ENCODE measurements at regions not wholly inside any gene's neighbourhood (a gene's known extent, or its start where the extent isn't known, plus 50 kb on each side); places are given as distances from the start of the nearest gene placed in this dataset.
"Not testable (repeated sequence)": the region's sequence is repeated elsewhere in the genome, so short reads cannot be mapped to it uniquely, and the experiment has no call there.

DNA sequence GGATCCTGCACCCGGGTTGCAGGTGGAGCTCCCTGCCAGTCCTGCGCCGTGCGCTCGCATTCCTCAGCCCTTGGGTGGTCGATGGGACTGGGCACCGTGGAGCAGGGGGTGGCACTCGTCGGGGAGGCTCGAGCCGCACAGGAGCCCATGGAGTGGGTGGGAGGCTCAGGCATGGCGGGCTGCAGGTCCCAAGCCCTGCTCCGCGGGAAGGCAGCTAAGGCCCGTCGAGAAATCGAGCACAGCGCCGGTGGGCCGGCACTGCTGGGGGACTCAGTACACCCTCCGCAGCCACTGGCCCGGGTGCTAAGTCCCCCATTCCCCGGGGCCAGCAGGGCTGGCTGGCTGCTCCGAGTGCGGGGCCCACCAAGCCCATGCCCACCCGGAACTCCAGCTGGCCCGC is 226.1 kb downstream of the FRK start:
- H4K20me1 ChIP-seq (replicated peaks; ENCODE audit: control insufficient read depth, insufficient read depth, low read length); H3K27ac ChIP-seq (ENCODE audit: extremely low read depth, low read depth, low read length); H3K9ac ChIP-seq (ENCODE audit: insufficient read depth in 1 of 2, low read depth in 2 of 2, low read length in 2 of 2); H2AFZ ChIP-seq (ENCODE audit: low read depth, low read length); FAIRE-seq; H3K27me3 ChIP-seq (ENCODE audit: control insufficient read depth in 2 of 2, insufficient read depth in 2 of 2, low read length in 2 of 2); in situ Hi-C loops (cut with MboI); H3K4me1 ChIP-seq (replicated peaks in 1 of 2; ENCODE audit: control insufficient read depth in 2 of 2, insufficient read depth in 2 of 2, low read length in 2 of 2); CTCF ChIA-PET (ENCODE audit: low intra/inter-chr PET ratio); ATAC-seq; BruUV-seq (replicated peaks); H3K36me3 ChIP-seq (ENCODE audit: control insufficient read depth, insufficient read depth, low read length); H3K9me1 ChIP-seq (ENCODE audit: control insufficient read depth, insufficient read depth, low read length); H3K4me2 ChIP-seq (ENCODE audit: insufficient read depth, low read length); intact Hi-C loops (cut with micrococcal nuclease); H3K9me3 ChIP-seq (replicated peaks; ENCODE audit: control insufficient read depth, insufficient read depth, low read depth, low read length); H3K4me3 ChIP-seq; DNase-seq (ENCODE audit: extremely low read depth in 1 of 4, low spot score in 3 of 4); H3K79me2 ChIP-seq (ENCODE audit: control insufficient read depth, insufficient read depth, low read length): not testable (repeated sequence)
- WGBS (ENCODE audit: insufficient coverage, low coverage, missing lambda C conversion rate): 13% methylated on average over 13 of the region's 27 CpGs
- POLR2A ChIA-PET: interaction anchor here (1.0 kb wide), 1 partner anchor 48 kb away, joined by 3 read pairs; no protein-coding TSS in a partner anchor

DNA sequence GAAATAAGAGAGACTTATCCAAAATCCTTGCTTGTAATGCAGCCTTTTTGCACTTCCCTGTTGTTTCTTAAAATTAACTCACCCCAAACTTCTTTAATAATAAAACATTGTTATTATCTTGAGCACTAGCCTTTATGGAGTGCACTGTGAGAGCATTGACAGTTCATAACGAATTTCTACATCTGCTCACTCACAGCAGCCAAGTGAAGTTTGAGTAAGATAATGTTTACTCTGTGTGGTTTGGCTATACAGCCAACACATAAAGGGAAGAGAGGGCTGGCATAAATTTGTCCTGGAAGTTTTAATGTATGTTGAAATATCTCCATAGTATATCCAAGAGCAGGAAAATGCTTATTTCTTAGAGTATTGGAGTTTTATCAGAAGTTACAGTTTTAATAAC is 227.9 kb downstream of the FRK start:
- no peaks in the 10 kb centered on the region for H3K4me1 ChIP-seq (replicated peaks in 1 of 2; ENCODE audit: control insufficient read depth in 2 of 2, insufficient read depth in 2 of 2, low read length in 2 of 2)
- H2AFZ ChIP-seq (ENCODE audit: low read depth, low read length): no peak overlapping the region
- H3K9me3 ChIP-seq (replicated peaks; ENCODE audit: control insufficient read depth, insufficient read depth, low read depth, low read length): no peaks in the 10 kb centered on the region
- no peaks in the 10 kb centered on the region for H3K9me1 ChIP-seq (ENCODE audit: control insufficient read depth, insufficient read depth, low read length)
- WGBS (ENCODE audit: insufficient coverage, low coverage, missing lambda C conversion rate): 0% methylated on average over 1 of the region's 1 CpG
- DNase-seq (ENCODE audit: extremely low read depth in 1 of 4, low spot score in 3 of 4) (no peak), ATAC-seq (no peak), FAIRE-seq (no peak)
- H3K36me3 ChIP-seq (ENCODE audit: control insufficient read depth, insufficient read depth, low read length): no peaks in the 10 kb centered on the region
- H3K27ac ChIP-seq (ENCODE audit: extremely low read depth, low read depth, low read length): no peak overlapping the region
- no peak overlapping the region for H3K4me2 ChIP-seq (ENCODE audit: insufficient read depth, low read length)
- in situ Hi-C loops (cut with MboI): no loop called here
- H3K27me3 ChIP-seq (ENCODE audit: control insufficient read depth in 2 of 2, insufficient read depth in 2 of 2, low read length in 2 of 2): no peaks in the 10 kb centered on the region
- ChIA-PET CTCF (ENCODE audit: low intra/inter-chr PET ratio) (no interaction called here), POLR2A (no interaction called here)
- intact Hi-C loops (cut with micrococcal nuclease): no loop called here
- H3K9ac ChIP-seq (ENCODE audit: insufficient read depth in 1 of 2, low read depth in 2 of 2, low read length in 2 of 2): no peak overlapping the region
- H3K79me2 ChIP-seq (ENCODE audit: control insufficient read depth, insufficient read depth, low read length): no peaks in the 10 kb centered on the region
- TF ChIP-seq RBBP5 (IDR thresholded peaks at IDR 0.05; ENCODE audit: borderline replicate concordance, insufficient read depth, low read length, poor library complexity, severe bottlenecking): no peak
- no peak for TF ChIP-seq ZNF212 (CRISPR knock-in tag; IDR thresholded peaks at IDR 0.05)
- TF ChIP-seq EP300 (IDR thresholded peaks at IDR 0.05; ENCODE audit: low read length): no peak
- no peak for TF ChIP-seq ZNF197 (CRISPR knock-in tag; IDR thresholded peaks at IDR 0.05; ENCODE audit: low read depth)
- no peak for TF ChIP-seq FOXK1 (CRISPR knock-in tag; IDR thresholded peaks at IDR 0.05; ENCODE audit: borderline replicate concordance)
- no peak for TF ChIP-seq TFAM (CRISPR knock-in tag; conservative IDR thresholded peaks at IDR 0.05)
- TF ChIP-seq, protein P1, sequence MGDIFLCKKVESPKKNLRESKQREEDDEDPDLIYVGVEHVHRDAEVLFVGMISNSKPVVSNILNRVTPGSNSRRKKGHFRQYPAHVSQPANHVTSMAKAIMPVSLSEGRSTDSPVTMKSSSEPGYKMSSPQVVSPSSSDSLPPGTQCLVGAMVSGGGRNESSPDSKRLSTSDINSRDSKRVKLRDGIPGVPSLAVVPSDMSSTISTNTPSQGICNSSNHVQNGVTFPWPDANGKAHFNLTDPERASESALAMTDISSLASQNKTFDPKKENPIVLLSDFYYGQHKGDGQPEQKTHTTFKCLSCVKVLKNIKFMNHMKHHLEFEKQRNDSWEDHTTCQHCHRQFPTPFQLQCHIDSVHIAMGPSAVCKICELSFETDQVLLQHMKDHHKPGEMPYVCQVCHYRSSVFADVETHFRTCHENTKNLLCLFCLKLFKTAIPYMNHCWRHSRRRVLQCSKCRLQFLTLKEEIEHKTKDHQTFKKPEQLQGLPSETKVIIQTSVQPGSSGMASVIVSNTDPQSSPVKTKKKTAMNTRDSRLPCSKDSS (IDR thresholded peaks at IDR 0.05; ENCODE audit: low read depth, partially characterized antibody): no peak
- TF ChIP-seq, protein P2, sequence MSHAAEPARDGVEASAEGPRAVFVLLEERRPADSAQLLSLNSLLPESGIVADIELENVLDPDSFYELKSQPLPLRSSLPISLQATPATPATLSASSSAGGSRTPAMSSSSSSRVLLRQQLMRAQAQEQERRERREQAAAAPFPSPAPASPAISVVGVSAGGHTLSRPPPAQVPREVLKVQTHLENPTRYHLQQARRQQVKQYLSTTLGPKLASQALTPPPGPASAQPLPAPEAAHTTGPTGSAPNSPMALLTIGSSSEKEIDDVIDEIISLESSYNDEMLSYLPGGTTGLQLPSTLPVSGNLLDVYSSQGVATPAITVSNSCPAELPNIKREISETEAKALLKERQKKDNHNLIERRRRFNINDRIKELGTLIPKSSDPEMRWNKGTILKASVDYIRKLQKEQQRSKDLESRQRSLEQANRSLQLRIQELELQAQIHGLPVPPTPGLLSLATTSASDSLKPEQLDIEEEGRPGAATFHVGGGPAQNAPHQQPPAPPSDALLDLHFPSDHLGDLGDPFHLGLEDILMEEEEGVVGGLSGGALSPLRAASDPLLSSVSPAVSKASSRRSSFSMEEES (CRISPR knock-in tag; IDR thresholded peaks at IDR 0.05): no peak
- no peak for TF ChIP-seq ARNT (IDR thresholded peaks at IDR 0.05)
- TF ChIP-seq STAT5B (CRISPR knock-in tag; IDR thresholded peaks at IDR 0.05): no peak
- TF ChIP-seq ZNF408 (CRISPR knock-in tag; IDR thresholded peaks at IDR 0.05; ENCODE audit: low read depth): no peak
- TF ChIP-seq, protein P3, sequence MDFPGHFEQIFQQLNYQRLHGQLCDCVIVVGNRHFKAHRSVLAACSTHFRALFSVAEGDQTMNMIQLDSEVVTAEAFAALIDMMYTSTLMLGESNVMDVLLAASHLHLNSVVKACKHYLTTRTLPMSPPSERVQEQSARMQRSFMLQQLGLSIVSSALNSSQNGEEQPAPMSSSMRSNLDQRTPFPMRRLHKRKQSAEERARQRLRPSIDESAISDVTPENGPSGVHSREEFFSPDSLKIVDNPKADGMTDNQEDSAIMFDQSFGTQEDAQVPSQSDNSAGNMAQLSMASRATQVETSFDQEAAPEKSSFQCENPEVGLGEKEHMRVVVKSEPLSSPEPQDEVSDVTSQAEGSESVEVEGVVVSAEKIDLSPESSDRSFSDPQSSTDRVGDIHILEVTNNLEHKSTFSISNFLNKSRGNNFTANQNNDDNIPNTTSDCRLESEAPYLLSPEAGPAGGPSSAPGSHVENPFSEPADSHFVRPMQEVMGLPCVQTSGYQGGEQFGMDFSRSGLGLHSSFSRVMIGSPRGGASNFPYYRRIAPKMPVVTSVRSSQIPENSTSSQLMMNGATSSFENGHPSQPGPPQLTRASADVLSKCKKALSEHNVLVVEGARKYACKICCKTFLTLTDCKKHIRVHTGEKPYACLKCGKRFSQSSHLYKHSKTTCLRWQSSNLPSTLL (IDR thresholded peaks at IDR 0.05): no peak
- BruUV-seq (replicated peaks): no TSS peak
- no peak overlapping the region for H3K4me3 ChIP-seq
- no peaks in the 10 kb centered on the region for H4K20me1 ChIP-seq (replicated peaks; ENCODE audit: control insufficient read depth, insufficient read depth, low read length)

Data from K562 (cell line).